Keratinocyte (primary cell): ENCODE measurements at regions not wholly inside any gene's neighbourhood (a gene's known extent, or its start where the extent isn't known, plus 50 kb on each side); places are given as distances from the start of the nearest gene placed in this dataset.

ENCODE experiments used
- EZH2 ChIP-seq: IDR thresholded peaks from one replicate; pipeline ENCODE4 v1.6.1; 2012; ENCODE audit warnings: inconsistent platforms, mild to moderate bottlenecking, low read length, moderate library complexity
- TF ChIP-seq, protein P1 (sequence below), 3 experiments: IDR thresholded peaks in 1 of 3; conservative IDR thresholded peaks in 1 of 3; optimal IDR thresholded peaks in 1 of 3; 2 replicates in 2 of 3; 3 replicates in 1 of 3; pipeline versions ENCODE3 to v1.5.1; 2011; ENCODE audit warnings: low read length in 3 of 3, mild to moderate bottlenecking in 3 of 3, moderate library complexity in 2 of 3, control low read depth in 1 of 3, inconsistent platforms in 1 of 3; ENCODE audit not compliant: insufficient read depth in 2 of 3; ENCODE audit errors: extremely low read depth in 1 of 3

DNA sequence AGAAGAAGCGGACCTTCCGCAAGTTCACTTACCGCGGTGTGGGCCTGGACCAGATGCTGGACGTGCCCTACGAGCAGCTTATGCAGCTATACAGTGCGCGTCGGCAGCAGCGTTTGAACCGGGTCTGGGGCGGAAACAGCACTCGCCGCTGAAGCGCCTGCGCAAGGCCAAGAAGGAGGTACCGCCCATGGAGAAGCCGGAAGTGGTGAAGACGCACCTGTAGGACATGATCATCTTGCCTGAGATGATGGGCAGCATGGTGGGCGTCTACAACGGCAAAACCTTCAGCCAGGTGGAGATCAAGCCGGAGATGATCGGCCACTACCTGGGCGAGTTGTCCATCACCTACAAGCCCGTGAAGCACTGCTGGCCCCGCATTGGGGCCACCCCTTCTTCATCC, 390.4 kb upstream of the MEIS2 start:
- TF ChIP-seq, protein P1, sequence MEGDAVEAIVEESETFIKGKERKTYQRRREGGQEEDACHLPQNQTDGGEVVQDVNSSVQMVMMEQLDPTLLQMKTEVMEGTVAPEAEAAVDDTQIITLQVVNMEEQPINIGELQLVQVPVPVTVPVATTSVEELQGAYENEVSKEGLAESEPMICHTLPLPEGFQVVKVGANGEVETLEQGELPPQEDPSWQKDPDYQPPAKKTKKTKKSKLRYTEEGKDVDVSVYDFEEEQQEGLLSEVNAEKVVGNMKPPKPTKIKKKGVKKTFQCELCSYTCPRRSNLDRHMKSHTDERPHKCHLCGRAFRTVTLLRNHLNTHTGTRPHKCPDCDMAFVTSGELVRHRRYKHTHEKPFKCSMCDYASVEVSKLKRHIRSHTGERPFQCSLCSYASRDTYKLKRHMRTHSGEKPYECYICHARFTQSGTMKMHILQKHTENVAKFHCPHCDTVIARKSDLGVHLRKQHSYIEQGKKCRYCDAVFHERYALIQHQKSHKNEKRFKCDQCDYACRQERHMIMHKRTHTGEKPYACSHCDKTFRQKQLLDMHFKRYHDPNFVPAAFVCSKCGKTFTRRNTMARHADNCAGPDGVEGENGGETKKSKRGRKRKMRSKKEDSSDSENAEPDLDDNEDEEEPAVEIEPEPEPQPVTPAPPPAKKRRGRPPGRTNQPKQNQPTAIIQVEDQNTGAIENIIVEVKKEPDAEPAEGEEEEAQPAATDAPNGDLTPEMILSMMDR (optimal IDR thresholded peaks at IDR 0.05 in 1 of 3, IDR thresholded peaks at IDR 0.05 in 1 of 3, conservative IDR thresholded peaks at IDR 0.05 in 1 of 3; ENCODE audit: extremely low read depth in 1 of 3, insufficient read depth in 2 of 3, low read length in 3 of 3) = no peak
- TF ChIP-seq EZH2 = no peak
